ENCODE measurements at regions not wholly inside any gene's neighbourhood (a gene's known extent, or its start where the extent isn't known, plus 50 kb on each side); places are given as distances from the start of the nearest gene placed in this dataset.
"Not testable (repeated sequence)": the region's sequence is repeated elsewhere in the genome, so short reads cannot be mapped to it uniquely, and the experiment has no call there.

DNA sequence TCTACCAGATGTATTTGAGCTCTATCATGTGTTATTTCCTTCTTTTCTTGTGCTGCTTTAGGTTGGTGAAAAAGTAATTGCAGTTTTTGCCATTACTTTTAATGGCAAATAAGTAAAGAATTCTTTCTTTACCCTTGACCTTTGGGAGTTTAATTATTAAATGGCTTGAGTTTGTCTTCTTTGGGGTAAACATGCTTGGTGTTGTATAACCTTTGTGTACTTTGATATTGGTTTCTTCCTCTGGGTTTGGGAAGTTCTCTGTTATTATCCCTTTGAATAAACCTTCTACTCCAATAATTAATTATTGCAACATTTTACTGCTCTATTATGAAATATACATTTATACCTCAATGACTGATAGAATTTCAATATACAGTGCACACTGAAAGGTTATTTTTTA lies 709.4 kb downstream of the PCDH17 start:
- ChIA-PET POLR2A (no interaction called here), CTCF (no interaction called here)
- Mint-ChIP-seq H3K9me3 (peaks cover 12% of the 10 kb centered on the region), H3K4me1 (ENCODE audit: low read depth) (no peaks in the 10 kb centered on the region), H3K27ac (no peak overlapping the region), H3K4me3 (no peak overlapping the region), H3K27me3 (no peaks in the 10 kb centered on the region), H3K36me3 (ENCODE audit: low read depth) (no peaks in the 10 kb centered on the region)
- Histone ChIP-seq H3K4me3 (ENCODE audit: low read length) (no peak overlapping the region), H3K27me3 (ENCODE audit: control insufficient read depth in 1 of 2, insufficient read depth in 2 of 2, low read length in 2 of 2) (no peaks in the 10 kb centered on the region), H3K36me3 (ENCODE audit: insufficient read depth, low read length) (no peaks in the 10 kb centered on the region), H3K9me3 (ENCODE audit: control insufficient read depth in 1 of 2, insufficient read depth in 1 of 2, low read length in 2 of 2) (peaks cover 0 to 4% of the 10 kb centered on the region in 2 experiments), H3K27ac (ENCODE audit: low read depth in 1 of 2, low read length in 2 of 2) (no peak overlapping the region), H3K4me1 (ENCODE audit: insufficient read depth, low read length) (no peaks in the 10 kb centered on the region)
- no peak for DNase-seq
- no peak for ATAC-seq (ENCODE audit: poor library complexity)
- TF ChIP-seq, protein P1, sequence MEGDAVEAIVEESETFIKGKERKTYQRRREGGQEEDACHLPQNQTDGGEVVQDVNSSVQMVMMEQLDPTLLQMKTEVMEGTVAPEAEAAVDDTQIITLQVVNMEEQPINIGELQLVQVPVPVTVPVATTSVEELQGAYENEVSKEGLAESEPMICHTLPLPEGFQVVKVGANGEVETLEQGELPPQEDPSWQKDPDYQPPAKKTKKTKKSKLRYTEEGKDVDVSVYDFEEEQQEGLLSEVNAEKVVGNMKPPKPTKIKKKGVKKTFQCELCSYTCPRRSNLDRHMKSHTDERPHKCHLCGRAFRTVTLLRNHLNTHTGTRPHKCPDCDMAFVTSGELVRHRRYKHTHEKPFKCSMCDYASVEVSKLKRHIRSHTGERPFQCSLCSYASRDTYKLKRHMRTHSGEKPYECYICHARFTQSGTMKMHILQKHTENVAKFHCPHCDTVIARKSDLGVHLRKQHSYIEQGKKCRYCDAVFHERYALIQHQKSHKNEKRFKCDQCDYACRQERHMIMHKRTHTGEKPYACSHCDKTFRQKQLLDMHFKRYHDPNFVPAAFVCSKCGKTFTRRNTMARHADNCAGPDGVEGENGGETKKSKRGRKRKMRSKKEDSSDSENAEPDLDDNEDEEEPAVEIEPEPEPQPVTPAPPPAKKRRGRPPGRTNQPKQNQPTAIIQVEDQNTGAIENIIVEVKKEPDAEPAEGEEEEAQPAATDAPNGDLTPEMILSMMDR (IDR thresholded peaks at IDR 0.05), result no peak
- intact Hi-C loops (cut with DNase I, micrococcal nuclease), result no loop called here

DNA sequence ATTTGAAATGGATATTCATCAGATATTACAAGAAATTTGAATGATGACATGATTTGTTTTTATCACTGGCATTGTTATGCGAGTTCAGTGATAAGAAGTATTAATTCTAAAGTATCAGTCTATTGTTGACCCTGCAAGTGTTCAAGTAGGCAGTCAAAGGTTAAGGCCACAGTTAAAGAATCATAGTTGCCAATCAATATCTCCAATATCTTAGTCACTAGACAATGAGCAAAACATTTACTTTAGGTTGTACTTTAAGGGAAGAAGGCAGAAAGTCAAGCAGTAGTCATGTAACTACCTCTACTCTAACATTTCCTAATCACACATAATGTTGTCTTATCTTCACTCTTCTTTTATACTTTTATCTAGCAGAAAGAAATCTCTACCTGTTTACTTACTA lies 709.8 kb downstream of the PCDH17 start:
- ATAC-seq (ENCODE audit: poor library complexity), result no peak
- Mint-ChIP-seq H3K4me1 (ENCODE audit: low read depth) (no peaks in the 10 kb centered on the region), H3K4me3 (no peak overlapping the region), H3K27me3 (no peaks in the 10 kb centered on the region), H3K27ac (no peak overlapping the region), H3K9me3 (peaks cover 15% of the 10 kb centered on the region), H3K36me3 (ENCODE audit: low read depth) (no peaks in the 10 kb centered on the region)
- Histone ChIP-seq H3K36me3 (ENCODE audit: insufficient read depth, low read length) (no peaks in the 10 kb centered on the region), H3K27me3 (ENCODE audit: control insufficient read depth in 1 of 2, insufficient read depth in 2 of 2, low read length in 2 of 2) (no peaks in the 10 kb centered on the region), H3K9me3 (ENCODE audit: control insufficient read depth in 1 of 2, insufficient read depth in 1 of 2, low read length in 2 of 2) (peaks cover 0 to 4% of the 10 kb centered on the region in 2 experiments), H3K27ac (ENCODE audit: low read depth in 1 of 2, low read length in 2 of 2) (no peak overlapping the region), H3K4me1 (ENCODE audit: insufficient read depth, low read length) (no peaks in the 10 kb centered on the region), H3K4me3 (ENCODE audit: low read length) (no peak overlapping the region)
- intact Hi-C loops (cut with DNase I, micrococcal nuclease), result no loop called here
- no peak for DNase-seq
- ChIA-PET CTCF (no interaction called here), POLR2A (no interaction called here)
- TF ChIP-seq, protein P1 (IDR thresholded peaks at IDR 0.05), result no peak

DNA sequence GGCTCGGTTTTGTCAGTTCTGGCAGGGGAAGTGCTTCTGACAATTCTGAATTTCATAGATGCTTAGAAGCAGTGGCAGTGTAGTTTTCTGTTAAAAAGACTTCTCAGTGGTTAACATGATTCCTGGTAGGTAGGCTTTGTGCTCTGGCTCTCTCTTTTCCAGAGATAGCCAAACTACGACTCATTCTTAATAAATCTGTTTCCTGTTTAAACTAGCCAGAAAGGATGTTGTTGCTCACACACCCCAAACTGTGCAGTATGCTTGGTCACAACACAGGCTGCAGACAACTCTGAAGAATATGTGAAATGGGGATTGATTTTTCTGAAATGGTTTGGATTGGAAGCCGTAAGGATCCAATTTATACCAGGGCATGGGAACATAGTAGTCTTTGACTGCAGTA lies 711.5 kb downstream of the PCDH17 start:
- Histone ChIP-seq H3K4me1 (ENCODE audit: insufficient read depth, low read length) (no peaks in the 10 kb centered on the region), H3K27me3 (ENCODE audit: control insufficient read depth in 1 of 2, insufficient read depth in 2 of 2, low read length in 2 of 2) (no peaks in the 10 kb centered on the region), H3K4me3 (ENCODE audit: low read length) (no peak overlapping the region), H3K9me3 (ENCODE audit: control insufficient read depth in 1 of 2, insufficient read depth in 1 of 2, low read length in 2 of 2) (peaks cover 0 to 4% of the 10 kb centered on the region in 2 experiments), H3K27ac (ENCODE audit: low read depth in 1 of 2, low read length in 2 of 2) (no peak overlapping the region), H3K36me3 (ENCODE audit: insufficient read depth, low read length) (no peaks in the 10 kb centered on the region)
- ATAC-seq (ENCODE audit: poor library complexity), result no peak
- H3K4me1 Mint-ChIP-seq (ENCODE audit: low read depth), result no peaks in the 10 kb centered on the region
- peaks cover 9% of the 10 kb centered on the region for H3K9me3 Mint-ChIP-seq
- intact Hi-C loops (cut with DNase I, micrococcal nuclease), result no loop called here
- no peak overlapping the region for H3K4me3 Mint-ChIP-seq
- H3K36me3 Mint-ChIP-seq (ENCODE audit: low read depth), result no peaks in the 10 kb centered on the region
- H3K27me3 Mint-ChIP-seq, result no peaks in the 10 kb centered on the region
- TF ChIP-seq, protein P1 (IDR thresholded peaks at IDR 0.05), result no peak
- DNase-seq, result no peak
- ChIA-PET POLR2A (no interaction called here), CTCF (no interaction called here)
- H3K27ac Mint-ChIP-seq, result no peak overlapping the region

DNA sequence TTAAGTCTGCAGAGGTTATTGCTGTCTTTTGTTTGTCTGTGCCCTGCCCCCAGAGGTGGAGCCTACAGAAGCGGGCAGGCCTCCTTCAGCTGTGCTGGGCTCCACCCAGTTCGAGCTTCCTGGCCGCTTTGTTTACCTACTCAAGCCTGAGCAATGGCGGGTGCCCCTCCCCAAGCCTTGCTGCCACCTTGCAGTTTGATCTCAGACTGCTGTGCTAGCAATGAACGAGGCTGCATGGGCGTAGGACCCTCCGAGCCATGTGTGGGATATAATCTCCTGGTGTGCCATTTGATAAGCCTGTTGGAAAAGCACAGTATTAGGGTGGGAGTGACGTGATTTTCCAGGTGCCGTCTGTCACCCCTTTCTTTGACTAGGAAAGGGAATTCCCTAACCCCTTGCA lies 720.6 kb downstream of the PCDH17 start:
- H3K9me3 ChIP-seq (ENCODE audit: control insufficient read depth in 1 of 2, insufficient read depth in 1 of 2, low read length in 2 of 2); H3K27me3 ChIP-seq (ENCODE audit: control insufficient read depth in 1 of 2, insufficient read depth in 2 of 2, low read length in 2 of 2); H3K36me3 ChIP-seq (ENCODE audit: insufficient read depth, low read length); H3K9me3 Mint-ChIP-seq; H3K27ac ChIP-seq (ENCODE audit: low read depth in 1 of 2, low read length in 2 of 2); DNase-seq; H3K4me1 ChIP-seq (ENCODE audit: insufficient read depth, low read length); POLR2A ChIA-PET; H3K27me3 Mint-ChIP-seq; H3K27ac Mint-ChIP-seq; ATAC-seq (ENCODE audit: poor library complexity); H3K36me3 Mint-ChIP-seq (ENCODE audit: low read depth); intact Hi-C loops (cut with DNase I, micrococcal nuclease); H3K4me3 ChIP-seq (ENCODE audit: low read length); H3K4me3 Mint-ChIP-seq; H3K4me1 Mint-ChIP-seq (ENCODE audit: low read depth); CTCF ChIA-PET: not testable (repeated sequence)

Measured in CD4-positive, alpha-beta T cell (primary cell).